HL-60 (cell line): ENCODE measurements at regions not wholly inside any gene's neighbourhood (a gene's known extent, or its start where the extent isn't known, plus 50 kb on each side); places are given as distances from the start of the nearest gene placed in this dataset.

Experiments
- DNase-seq, 2 experiments: peaks; one replicate each; pipeline ENCODE4 v3.0.0-alpha.2; 2010 to 2020; ENCODE audit warnings: low read depth in 1 of 2, low spot score in 1 of 2
- H3K27ac ChIP-seq: fragments of 250-450 bp; sonication (Bioruptor Pico); replicated peaks from 2 replicates; pipeline ENCODE4 v1.5.1; 2020; ENCODE audit warnings: mild to moderate bottlenecking, moderate library complexity
- H3K27me3 ChIP-seq: fragments of 250-450 bp; sonication (Bioruptor Pico); 2 replicates; pipeline ENCODE4 v1.5.1; 2021; ENCODE audit warnings: mild to moderate bottlenecking, moderate library complexity; ENCODE audit not compliant: insufficient read depth, poor library complexity, severe bottlenecking
- H3K4me3 ChIP-seq: replicated peaks from 2 replicates; pipeline ENCODE4 v1.5.1; 2011; ENCODE audit warnings: mild to moderate bottlenecking, control low read depth, low read length; ENCODE audit not compliant: insufficient read depth
- GABPA ChIP-seq: IDR thresholded peaks from 2 replicates; pipeline ENCODE4 v1.6.1; 2012; ENCODE audit warnings: low read depth
- POLR2AphosphoS5 ChIP-seq: IDR thresholded peaks from 2 replicates; pipeline ENCODE4 v1.6.1; 2012; ENCODE audit warnings: low read depth
- SPI1 ChIP-seq: IDR thresholded peaks from 2 replicates; pipeline ENCODE4 v1.6.1; 2012; ENCODE audit warnings: low read depth, mild to moderate bottlenecking, borderline replicate concordance
- TF ChIP-seq, protein P1 (sequence below): IDR thresholded peaks from 2 replicates; pipeline ENCODE4 v1.6.1; 2012; ENCODE audit warnings: low read depth; ENCODE audit not compliant: insufficient replicate concordance
- TF ChIP-seq, protein P2 (sequence below): IDR thresholded peaks from one replicate; pipeline ENCODE4 v1.5.1; 2011; ENCODE audit warnings: low read length, control low read depth, inconsistent platforms; ENCODE audit not compliant: insufficient read depth

DNA sequence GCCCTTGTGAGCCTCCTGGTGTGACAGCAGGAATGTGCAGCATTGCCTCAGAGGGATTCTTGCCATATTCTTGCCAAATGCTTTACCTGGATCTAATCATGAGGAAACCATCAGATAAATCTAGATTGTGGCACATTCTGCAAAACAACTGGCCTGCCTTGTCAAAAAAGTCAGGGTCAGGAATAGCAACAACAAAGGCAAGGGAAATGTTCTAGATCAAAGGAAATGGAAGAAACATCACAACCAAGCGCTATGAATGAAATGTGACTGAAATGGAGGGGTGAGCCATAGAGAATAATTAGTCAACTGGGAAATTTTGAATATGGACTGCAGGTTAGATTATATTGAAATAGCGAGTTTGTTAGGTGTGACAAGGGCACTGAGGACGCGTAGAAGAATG is 262.6 kb upstream of the CDYL start:
- DNase-seq, result no peak

DNA sequence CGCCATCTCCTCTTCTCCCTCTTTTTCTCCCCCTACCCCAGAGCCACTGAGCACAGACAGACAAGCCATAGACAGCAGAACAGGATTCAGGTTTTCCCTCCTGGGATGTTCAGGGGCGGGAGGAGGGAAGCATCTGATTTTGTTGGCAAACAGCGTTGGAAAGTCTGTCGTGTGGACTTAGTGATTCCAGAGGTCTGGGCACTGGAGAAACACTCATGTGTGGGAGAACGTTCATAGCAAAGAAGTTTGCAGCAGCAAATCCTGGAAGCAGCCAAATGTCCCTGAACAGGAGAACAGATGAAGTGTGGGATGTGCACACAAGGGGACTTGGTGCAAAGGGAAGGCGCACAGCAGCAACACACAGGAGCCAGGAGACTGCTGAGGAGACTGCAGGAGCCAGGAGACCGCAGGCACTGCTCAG is 264.1 kb upstream of the CDYL start:
- DNase-seq, result no peak
- Histone ChIP-seq H3K4me3 (no peak overlapping the region), H3K27ac (no peak overlapping the region), H3K27me3 (no peaks in the 10 kb centered on the region)
- no peak for TF ChIP-seq SPI1
- TF ChIP-seq, protein P1, sequence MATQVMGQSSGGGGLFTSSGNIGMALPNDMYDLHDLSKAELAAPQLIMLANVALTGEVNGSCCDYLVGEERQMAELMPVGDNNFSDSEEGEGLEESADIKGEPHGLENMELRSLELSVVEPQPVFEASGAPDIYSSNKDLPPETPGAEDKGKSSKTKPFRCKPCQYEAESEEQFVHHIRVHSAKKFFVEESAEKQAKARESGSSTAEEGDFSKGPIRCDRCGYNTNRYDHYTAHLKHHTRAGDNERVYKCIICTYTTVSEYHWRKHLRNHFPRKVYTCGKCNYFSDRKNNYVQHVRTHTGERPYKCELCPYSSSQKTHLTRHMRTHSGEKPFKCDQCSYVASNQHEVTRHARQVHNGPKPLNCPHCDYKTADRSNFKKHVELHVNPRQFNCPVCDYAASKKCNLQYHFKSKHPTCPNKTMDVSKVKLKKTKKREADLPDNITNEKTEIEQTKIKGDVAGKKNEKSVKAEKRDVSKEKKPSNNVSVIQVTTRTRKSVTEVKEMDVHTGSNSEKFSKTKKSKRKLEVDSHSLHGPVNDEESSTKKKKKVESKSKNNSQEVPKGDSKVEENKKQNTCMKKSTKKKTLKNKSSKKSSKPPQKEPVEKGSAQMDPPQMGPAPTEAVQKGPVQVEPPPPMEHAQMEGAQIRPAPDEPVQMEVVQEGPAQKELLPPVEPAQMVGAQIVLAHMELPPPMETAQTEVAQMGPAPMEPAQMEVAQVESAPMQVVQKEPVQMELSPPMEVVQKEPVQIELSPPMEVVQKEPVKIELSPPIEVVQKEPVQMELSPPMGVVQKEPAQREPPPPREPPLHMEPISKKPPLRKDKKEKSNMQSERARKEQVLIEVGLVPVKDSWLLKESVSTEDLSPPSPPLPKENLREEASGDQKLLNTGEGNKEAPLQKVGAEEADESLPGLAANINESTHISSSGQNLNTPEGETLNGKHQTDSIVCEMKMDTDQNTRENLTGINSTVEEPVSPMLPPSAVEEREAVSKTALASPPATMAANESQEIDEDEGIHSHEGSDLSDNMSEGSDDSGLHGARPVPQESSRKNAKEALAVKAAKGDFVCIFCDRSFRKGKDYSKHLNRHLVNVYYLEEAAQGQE, result no peak
- TF ChIP-seq POLR2AphosphoS5, result no peak
- TF ChIP-seq, protein P2, sequence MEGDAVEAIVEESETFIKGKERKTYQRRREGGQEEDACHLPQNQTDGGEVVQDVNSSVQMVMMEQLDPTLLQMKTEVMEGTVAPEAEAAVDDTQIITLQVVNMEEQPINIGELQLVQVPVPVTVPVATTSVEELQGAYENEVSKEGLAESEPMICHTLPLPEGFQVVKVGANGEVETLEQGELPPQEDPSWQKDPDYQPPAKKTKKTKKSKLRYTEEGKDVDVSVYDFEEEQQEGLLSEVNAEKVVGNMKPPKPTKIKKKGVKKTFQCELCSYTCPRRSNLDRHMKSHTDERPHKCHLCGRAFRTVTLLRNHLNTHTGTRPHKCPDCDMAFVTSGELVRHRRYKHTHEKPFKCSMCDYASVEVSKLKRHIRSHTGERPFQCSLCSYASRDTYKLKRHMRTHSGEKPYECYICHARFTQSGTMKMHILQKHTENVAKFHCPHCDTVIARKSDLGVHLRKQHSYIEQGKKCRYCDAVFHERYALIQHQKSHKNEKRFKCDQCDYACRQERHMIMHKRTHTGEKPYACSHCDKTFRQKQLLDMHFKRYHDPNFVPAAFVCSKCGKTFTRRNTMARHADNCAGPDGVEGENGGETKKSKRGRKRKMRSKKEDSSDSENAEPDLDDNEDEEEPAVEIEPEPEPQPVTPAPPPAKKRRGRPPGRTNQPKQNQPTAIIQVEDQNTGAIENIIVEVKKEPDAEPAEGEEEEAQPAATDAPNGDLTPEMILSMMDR, result no peak
- TF ChIP-seq GABPA, result no peak

More for the DNA sequence above, 262.6 kb upstream of the CDYL start:
- H3K27ac ChIP-seq, result no peak overlapping the region
- H3K4me3 ChIP-seq, result no peak overlapping the region
- H3K27me3 ChIP-seq, result no peaks in the 10 kb centered on the region
- TF ChIP-seq SPI1, result no peak
- TF ChIP-seq, protein P1, result no peak
- no peak for TF ChIP-seq POLR2AphosphoS5
- TF ChIP-seq, protein P2, result no peak
- no peak for TF ChIP-seq GABPA

DNA sequence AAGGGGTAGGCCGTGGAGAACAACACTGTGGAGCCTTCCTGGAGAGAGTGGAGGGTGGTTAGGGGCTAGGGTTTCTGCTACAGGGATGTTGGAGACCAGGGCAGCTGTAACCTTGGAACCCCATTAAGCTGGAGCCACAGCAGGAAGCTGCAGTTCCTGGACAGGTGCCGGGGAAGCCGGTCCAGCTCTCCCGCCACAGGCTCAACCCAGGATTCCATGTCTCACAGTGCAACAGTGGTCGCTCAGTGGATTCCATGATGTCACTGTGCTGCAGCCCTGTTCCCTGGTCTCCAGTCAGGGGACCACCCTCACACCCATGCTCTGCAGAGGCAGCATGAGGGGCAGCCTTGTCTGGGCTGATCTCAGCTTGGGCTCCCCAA is 264.6 kb upstream of the CDYL start:
- no peak for DNase-seq

More for the DNA sequence above, 264.6 kb upstream of the CDYL start:
- TF ChIP-seq, protein P1, result no peak
- TF ChIP-seq GABPA, result no peak
- no peak for TF ChIP-seq POLR2AphosphoS5
- H3K27me3 ChIP-seq, result no peaks in the 10 kb centered on the region
- no peak overlapping the region for H3K27ac ChIP-seq
- no peak overlapping the region for H3K4me3 ChIP-seq
